K562 (cell line): ENCODE measurements at regions not wholly inside any gene's neighbourhood (a gene's known extent, or its start where the extent isn't known, plus 50 kb on each side); places are given as distances from the start of the nearest gene placed in this dataset.

Experiments used
- ATAC-seq: fragments of 200-7000 bp; cut with Tn5 transposase; 3 replicates; pipeline ENCODE4 v1.9.1; 2020; ENCODE audit warnings: moderate library complexity
- BruUV-seq: library from RNA; stranded (reverse); fragments of 400-500 nt; replicated peaks from 2 replicates; lab custom pipeline; 2021; lab: Mats Ljungman, UMichigan
- CTCF ChIA-PET: fragments of 300-600 bp; formaldehyde crosslinking; extraction: SDS; loops from one replicate; lab custom pipeline; 2021; ENCODE audit warnings: low intra/inter-chr PET ratio; lab: Yijun Ruan, JAX
- POLR2A ChIA-PET: fragments of 300-600, 350-650 bp; sonication (Branson Sonifier 250); formaldehyde crosslinking; extraction: SDS; loops from one replicate; lab custom pipeline; 2021; ENCODE audit warnings: antibody characterized with exemption, inconsistent platforms; lab: Yijun Ruan, JAX
- DNase-seq, 4 experiments: peaks; one replicate each; pipeline versions ENCODE4 v3.0.0 to v3.0.0-alpha.2; 2011 to 2018; ENCODE audit warnings: low spot score in 3 of 4, mixed read lengths in 3 of 4; ENCODE audit errors: extremely low read depth in 1 of 4
- FAIRE-seq: peaks from 2 replicates; lab custom pipeline; 2011; peaks lifted over from hg19 to GRCh38; lab: Jason Lieb, UNC
- H2AFZ ChIP-seq: 2 replicates; pipeline ENCODE4 v1.6.0; 2011; ENCODE audit warnings: low read depth, low read length, control low read depth, inconsistent platforms
- H3K27ac ChIP-seq: fragments of 200-600 bp; 3 replicates; pipeline ENCODE4 v1.8.0; 2011; ENCODE audit warnings: low read depth, mild to moderate bottlenecking, control low read depth, inconsistent platforms, low read length, moderate library complexity, mixed read lengths; ENCODE audit errors: extremely low read depth
- H3K27me3 ChIP-seq, 2 experiments: fragments of 300-600 bp in 1 of 2; 2 replicates in 1 of 2; 3 replicates in 1 of 2; pipeline versions ENCODE4 v1.6.0 to v1.8.0; 2011; ENCODE audit warnings: inconsistent platforms in 2 of 2, low read length in 2 of 2, mild to moderate bottlenecking in 1 of 2, mixed read lengths in 1 of 2, moderate library complexity in 1 of 2; ENCODE audit not compliant: control insufficient read depth in 2 of 2, insufficient read depth in 2 of 2
- H3K36me3 ChIP-seq: fragments of 300-600 bp; 3 replicates; pipeline ENCODE4 v1.8.0; 2011; ENCODE audit warnings: mild to moderate bottlenecking, low read length, inconsistent platforms; ENCODE audit not compliant: control insufficient read depth, insufficient read depth
- H3K4me1 ChIP-seq, 2 experiments: fragments of 200-600 bp in 1 of 2; replicated peaks in 1 of 2; 2 replicates in 1 of 2; 3 replicates in 1 of 2; pipeline versions ENCODE4 v1.5.1 to v1.8.0; 2011; ENCODE audit warnings: inconsistent platforms in 2 of 2, low read length in 2 of 2, mild to moderate bottlenecking in 1 of 2, mixed read lengths in 1 of 2, moderate library complexity in 1 of 2; ENCODE audit not compliant: control insufficient read depth in 2 of 2, insufficient read depth in 2 of 2
- H3K4me2 ChIP-seq: 2 replicates; pipeline ENCODE4 v1.6.1; 2011; ENCODE audit warnings: low read length, control low read depth, inconsistent platforms, mixed read lengths; ENCODE audit not compliant: insufficient read depth
- H3K4me3 ChIP-seq: fragments of 200-600 bp; sonication (generic), shearing (Covaris generic); 2 replicates; pipeline ENCODE4 v1.5.1; 2016; ENCODE audit warnings: control low read depth, inconsistent platforms
- H3K79me2 ChIP-seq: fragments of 200-600 bp; 3 replicates; pipeline ENCODE4 v1.8.0; 2011; ENCODE audit warnings: low read length, inconsistent platforms; ENCODE audit not compliant: control insufficient read depth, insufficient read depth
- H3K9ac ChIP-seq, 2 experiments: 2 replicates each; pipeline versions ENCODE4 v1.6.0 to v1.6.1; 2011; ENCODE audit warnings: low read depth in 2 of 2, low read length in 2 of 2, control low read depth in 1 of 2, inconsistent platforms in 1 of 2, mild to moderate bottlenecking in 1 of 2, mixed read lengths in 1 of 2; ENCODE audit not compliant: insufficient read depth in 1 of 2
- H3K9me1 ChIP-seq: one replicate; pipeline ENCODE4 v1.6.0; 2011; ENCODE audit warnings: inconsistent platforms, mild to moderate bottlenecking, low read length, moderate library complexity; ENCODE audit not compliant: control insufficient read depth, insufficient read depth
- H3K9me3 ChIP-seq: replicated peaks from 2 replicates; pipeline ENCODE4 v1.5.1; 2011; ENCODE audit warnings: low read depth, low read length, inconsistent platforms; ENCODE audit not compliant: control insufficient read depth, insufficient read depth
- H4K20me1 ChIP-seq: replicated peaks from 2 replicates; pipeline ENCODE4 v1.6.1; 2011; ENCODE audit warnings: low read length, inconsistent platforms, mixed read lengths; ENCODE audit not compliant: control insufficient read depth, insufficient read depth
- BRCA1 ChIP-seq, 2 experiments: fragments of 450-650 bp in 1 of 2; sonication (generic) in 1 of 2; formaldehyde crosslinking in 1 of 2; IDR thresholded peaks; 2 replicates each; pipeline versions ENCODE4 v1.5.0 to v1.6.1; 2017 to 2020; ENCODE audit warnings: mild to moderate bottlenecking in 1 of 2, missing genetic modification reagents in 1 of 2
- CREB1 ChIP-seq, 2 experiments: sonication (generic) in 1 of 2; formaldehyde crosslinking in 1 of 2; IDR thresholded peaks; 2 replicates each; pipeline versions ENCODE4 v1.6.1 to v1.8.0; 2012 to 2022; ENCODE audit warnings: inconsistent platforms in 1 of 2, mild to moderate bottlenecking in 1 of 2, missing genetic modification reagents in 1 of 2, moderate library complexity in 1 of 2
- CREM ChIP-seq: IDR thresholded peaks from 2 replicates; pipeline ENCODE4 v1.6.1; 2014; ENCODE audit warnings: antibody characterized with exemption, low read depth
- ELK3 ChIP-seq: fragments of 450-650 bp; formaldehyde crosslinking; IDR thresholded peaks from 2 replicates; pipeline ENCODE4 v1.4.0; 2020; ENCODE audit warnings: mild to moderate bottlenecking
- NR0B1 ChIP-seq: fragments of 450-650 bp; IDR thresholded peaks from one replicate; pipeline ENCODE4 v1.6.1; 2018; ENCODE audit warnings: mild to moderate bottlenecking, moderate library complexity; ENCODE audit not compliant: partially characterized antibody
- PHF21A ChIP-seq: fragments of 450-650 bp; IDR thresholded peaks from 2 replicates; pipeline ENCODE4 v1.6.1; 2017; ENCODE audit warnings: low read depth, borderline replicate concordance
- TARDBP ChIP-seq: fragments of 450-650 bp; IDR thresholded peaks from 2 replicates; pipeline ENCODE4 v1.6.1; 2016
- ZNF175 ChIP-seq: fragments of 200-800 bp; sonication (Bioruptor generic); IDR thresholded peaks from 2 replicates; pipeline ENCODE4 v1.6.1; 2016; ENCODE audit warnings: low read depth, mild to moderate bottlenecking, missing genetic modification characterization, missing compliant biosample characterization
- ZNF589 ChIP-seq: fragments of 200-800 bp; sonication (Bioruptor generic); IDR thresholded peaks from 2 replicates; pipeline ENCODE4 v1.6.1; 2016; ENCODE audit warnings: low read depth, missing genetic modification characterization, missing compliant biosample characterization
- WGBS: fragments of 100-300 bp; shearing (Covaris generic); methylation state at CpG from one replicate; pipeline ENCODE4 v1.1.6; 2016; ENCODE audit warnings: low coverage, mixed read lengths; ENCODE audit not compliant: insufficient coverage; ENCODE audit errors: missing lambda C conversion rate; 5-methylcytosine and 5-hydroxymethylcytosine counted together
- in situ Hi-C: fragments of 300-500 bp; cut with MboI; formaldehyde crosslinking; loops from 4 replicates; pipeline ENCODE4 v1.15.0; 2018; ENCODE audit warnings: inconsistent platforms, mixed read lengths
- intact Hi-C: fragments of 100-400 bp; cut with micrococcal nuclease; formaldehyde crosslinking; loops from 2 replicates; pipeline ENCODE4 v1.14.2; 2022

GRCh38 chr16:63385714-63386432 is 1349.6 kb upstream of the CDH8 start:
- no peaks in the 10 kb centered on the region for H3K27me3 ChIP-seq
- no peak overlapping the region for H3K4me2 ChIP-seq
- no peaks in the 10 kb centered on the region for H3K4me1 ChIP-seq
- intact Hi-C loops, result no loop called here
- H2AFZ ChIP-seq, result no peak overlapping the region
- ATAC-seq (no peak), FAIRE-seq (no peak), DNase-seq (no peak)
- no peaks in the 10 kb centered on the region for H3K36me3 ChIP-seq
- ChIA-PET CTCF (no interaction called here), POLR2A (no interaction called here)
- no peak overlapping the region for H3K27ac ChIP-seq
- H3K79me2 ChIP-seq, result no peaks in the 10 kb centered on the region
- 0% methylated on average over 7 of the region's 7 CpGs for WGBS
- BruUV-seq, result no TSS peak
- H4K20me1 ChIP-seq, result no peaks in the 10 kb centered on the region
- H3K9me3 ChIP-seq, result no peaks in the 10 kb centered on the region
- no peaks in the 10 kb centered on the region for H3K9me1 ChIP-seq
- no peak for TF ChIP-seq ZNF175 (CRISPR knock-in tag)
- no peak for TF ChIP-seq PHF21A
- no peak for TF ChIP-seq BRCA1 (IDR thresholded peaks at IDR 0.05)
- TF ChIP-seq BRCA1 (CRISPR knock-in tag; IDR thresholded peaks at IDR 0.05), result no peak
- no peak for TF ChIP-seq ZNF589 (CRISPR knock-in tag)
- no peak for TF ChIP-seq CREB1 (IDR thresholded peaks at IDR 0.05)
- TF ChIP-seq CREB1 (CRISPR knock-in tag; IDR thresholded peaks at IDR 0.05), result no peak
- no peak for TF ChIP-seq CREM
- TF ChIP-seq NR0B1, result no peak
- no peak for TF ChIP-seq TARDBP
- TF ChIP-seq ELK3 (CRISPR knock-in tag), result no peak
- no peak overlapping the region for H3K4me3 ChIP-seq
- in situ Hi-C loops, result no loop called here
- no peak overlapping the region for H3K9ac ChIP-seq
